ENCODE measurements at regions not wholly inside any gene's neighbourhood (a gene's known extent, or its start where the extent isn't known, plus 50 kb on each side); places are given as distances from the start of the nearest gene placed in this dataset.

DNA sequence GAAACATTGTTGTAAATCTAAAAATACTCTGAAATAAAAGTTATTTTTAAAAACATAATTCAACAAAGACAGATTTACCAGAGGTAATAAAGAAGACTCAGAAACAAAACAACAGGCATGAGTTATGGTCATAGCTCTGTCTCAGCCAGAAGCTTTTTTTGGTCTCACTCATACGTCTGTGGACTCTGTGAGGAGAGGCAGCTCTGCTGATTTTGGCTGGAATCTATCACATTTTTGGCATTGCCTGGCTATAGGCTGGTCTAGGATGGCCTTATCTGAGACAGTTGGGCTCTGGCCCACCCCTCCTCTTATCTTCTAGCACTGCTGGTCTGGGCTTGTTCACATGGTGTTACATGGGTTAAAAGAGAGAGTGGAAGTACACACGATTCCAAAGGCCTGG, 514.0 kb upstream of the BTBD3 start:
- TF ChIP-seq RAD21 (IDR thresholded peaks at IDR 0.05; ENCODE audit: low read length), result no peak
- TF ChIP-seq MEF2A (IDR thresholded peaks at IDR 0.05; ENCODE audit: borderline replicate concordance, low read depth), result no peak
- no peak for TF ChIP-seq POLR2AphosphoS5 (IDR thresholded peaks at IDR 0.05; ENCODE audit: low read depth, low read length)
- no peak for TF ChIP-seq TEAD4 (IDR thresholded peaks at IDR 0.05; ENCODE audit: borderline replicate concordance, insufficient read depth)
- no peak for TF ChIP-seq NRF1 (IDR thresholded peaks at IDR 0.05; ENCODE audit: low read depth, low read length)
- TF ChIP-seq, protein P1, sequence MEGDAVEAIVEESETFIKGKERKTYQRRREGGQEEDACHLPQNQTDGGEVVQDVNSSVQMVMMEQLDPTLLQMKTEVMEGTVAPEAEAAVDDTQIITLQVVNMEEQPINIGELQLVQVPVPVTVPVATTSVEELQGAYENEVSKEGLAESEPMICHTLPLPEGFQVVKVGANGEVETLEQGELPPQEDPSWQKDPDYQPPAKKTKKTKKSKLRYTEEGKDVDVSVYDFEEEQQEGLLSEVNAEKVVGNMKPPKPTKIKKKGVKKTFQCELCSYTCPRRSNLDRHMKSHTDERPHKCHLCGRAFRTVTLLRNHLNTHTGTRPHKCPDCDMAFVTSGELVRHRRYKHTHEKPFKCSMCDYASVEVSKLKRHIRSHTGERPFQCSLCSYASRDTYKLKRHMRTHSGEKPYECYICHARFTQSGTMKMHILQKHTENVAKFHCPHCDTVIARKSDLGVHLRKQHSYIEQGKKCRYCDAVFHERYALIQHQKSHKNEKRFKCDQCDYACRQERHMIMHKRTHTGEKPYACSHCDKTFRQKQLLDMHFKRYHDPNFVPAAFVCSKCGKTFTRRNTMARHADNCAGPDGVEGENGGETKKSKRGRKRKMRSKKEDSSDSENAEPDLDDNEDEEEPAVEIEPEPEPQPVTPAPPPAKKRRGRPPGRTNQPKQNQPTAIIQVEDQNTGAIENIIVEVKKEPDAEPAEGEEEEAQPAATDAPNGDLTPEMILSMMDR (IDR thresholded peaks at IDR 0.05), result no peak
- TF ChIP-seq RFX5 (IDR thresholded peaks at IDR 0.05; ENCODE audit: low read length), result no peak
